ENCODE measurements at regions not wholly inside any gene's neighbourhood (a gene's known extent, or its start where the extent isn't known, plus 50 kb on each side); places are given as distances from the start of the nearest gene placed in this dataset.

DNA sequence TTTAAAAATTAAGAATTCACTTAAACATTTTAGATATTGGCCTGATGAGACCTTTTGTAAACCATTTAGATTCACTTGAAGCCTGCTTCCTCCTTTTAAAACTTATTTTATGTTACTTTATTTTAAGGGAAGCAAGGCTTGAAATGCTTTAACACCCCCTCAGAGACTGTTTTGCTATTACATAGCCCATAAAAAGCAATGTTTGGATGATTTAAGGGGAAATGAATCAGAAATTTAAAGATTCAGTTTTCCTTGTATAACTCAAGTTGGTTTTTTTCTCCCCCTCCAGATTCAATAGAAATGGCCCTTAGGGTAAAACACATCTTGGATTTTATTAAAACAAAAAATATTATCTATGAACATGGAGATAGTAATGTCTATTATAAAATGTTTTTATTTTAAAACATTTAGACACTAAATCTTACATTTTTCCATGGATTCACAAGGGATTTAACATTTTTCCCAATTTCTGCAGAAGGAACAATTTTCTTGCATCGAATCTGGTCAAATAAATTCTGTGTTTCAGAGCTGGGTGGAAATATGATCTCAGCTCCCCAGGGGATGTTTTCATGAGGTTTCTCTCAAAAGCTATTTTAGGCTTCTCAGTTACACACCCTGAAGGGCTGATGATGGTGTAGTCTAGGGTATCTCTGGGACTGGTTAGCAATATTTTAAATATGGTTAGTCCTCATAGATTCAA, 69.3 kb upstream of the WARS2 start:
- TF ChIP-seq TAF1 (IDR thresholded peaks at IDR 0.05; ENCODE audit: low read depth): no peak

DNA sequence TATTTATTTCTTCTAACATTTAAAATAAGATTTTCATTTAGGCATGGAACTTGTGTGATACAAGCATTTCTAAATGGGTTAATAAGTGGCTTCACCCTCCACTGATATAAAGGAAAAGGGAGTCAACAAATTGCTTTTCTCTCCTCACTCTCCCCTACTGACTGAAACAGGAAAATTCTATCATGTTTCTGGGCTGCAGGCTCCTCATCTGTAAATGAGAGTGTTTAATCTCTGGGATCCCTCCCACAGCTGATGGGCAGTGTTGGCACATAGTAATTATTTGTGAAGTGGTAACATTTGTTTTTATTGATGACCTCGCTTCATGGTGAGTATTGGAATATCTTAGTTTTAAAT, 69.8 kb upstream of the WARS2 start:
- TF ChIP-seq NFIC (IDR thresholded peaks at IDR 0.05) (no peak), MAX (IDR thresholded peaks at IDR 0.05) (no peak), REST (IDR thresholded peaks at IDR 0.05; ENCODE audit: low read depth) (no peak)

DNA sequence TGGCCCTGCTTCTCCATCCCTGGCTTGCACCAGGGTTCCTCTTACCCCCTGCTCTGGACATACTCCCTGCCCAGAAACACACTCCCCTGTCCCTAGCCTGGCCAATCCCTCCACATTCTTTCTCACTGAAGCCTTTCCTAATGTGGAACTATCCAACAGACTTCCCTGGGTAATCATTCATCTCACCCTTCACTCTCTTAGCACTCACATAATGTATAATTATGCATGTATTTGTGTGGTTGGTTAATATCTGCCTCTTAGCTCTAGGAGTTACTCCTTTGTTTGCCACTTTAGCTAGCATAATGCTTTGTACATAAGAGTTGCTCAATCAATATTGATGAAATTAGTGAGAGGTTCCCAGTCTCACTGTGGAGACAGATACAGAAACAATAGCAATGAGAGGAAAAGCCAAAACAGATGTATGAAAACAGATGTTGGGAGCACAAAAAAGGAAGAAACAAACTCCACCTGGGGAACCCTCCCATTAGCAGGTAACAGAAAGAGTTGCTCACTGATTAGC, 76.9 kb upstream of the WARS2 start:
- no peak for TF ChIP-seq EGR1 (IDR thresholded peaks at IDR 0.05)
- TF ChIP-seq ZBTB7A (IDR thresholded peaks at IDR 0.05; ENCODE audit: low read depth): no peak
- TF ChIP-seq YY1 (IDR thresholded peaks at IDR 0.05; ENCODE audit: low read depth): no peak
- TF ChIP-seq REST (IDR thresholded peaks at IDR 0.05; ENCODE audit: low read depth): no peak
- TF ChIP-seq, protein P1, sequence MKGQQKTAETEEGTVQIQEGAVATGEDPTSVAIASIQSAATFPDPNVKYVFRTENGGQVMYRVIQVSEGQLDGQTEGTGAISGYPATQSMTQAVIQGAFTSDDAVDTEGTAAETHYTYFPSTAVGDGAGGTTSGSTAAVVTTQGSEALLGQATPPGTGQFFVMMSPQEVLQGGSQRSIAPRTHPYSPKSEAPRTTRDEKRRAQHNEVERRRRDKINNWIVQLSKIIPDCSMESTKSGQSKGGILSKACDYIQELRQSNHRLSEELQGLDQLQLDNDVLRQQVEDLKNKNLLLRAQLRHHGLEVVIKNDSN (IDR thresholded peaks at IDR 0.05): no peak
- TF ChIP-seq TEAD4 (IDR thresholded peaks at IDR 0.05): no peak
- TF ChIP-seq CEBPB (IDR thresholded peaks at IDR 0.05): no peak
- no peak for TF ChIP-seq MAX (IDR thresholded peaks at IDR 0.05)
- TF ChIP-seq NFIC (IDR thresholded peaks at IDR 0.05): no peak
- TF ChIP-seq RAD21 (IDR thresholded peaks at IDR 0.05; ENCODE audit: low read depth): no peak
- TF ChIP-seq TAF1 (IDR thresholded peaks at IDR 0.05; ENCODE audit: low read depth): no peak
- TF ChIP-seq FOXM1 (IDR thresholded peaks at IDR 0.05; ENCODE audit: borderline replicate concordance, low read depth): no peak
- TF ChIP-seq TCF12 (IDR thresholded peaks at IDR 0.05; ENCODE audit: low read depth): no peak
- TF ChIP-seq EP300 (IDR thresholded peaks at IDR 0.05; ENCODE audit: borderline replicate concordance): no peak
- TF ChIP-seq CREB1 (IDR thresholded peaks at IDR 0.05; ENCODE audit: low read depth): no peak

DNA sequence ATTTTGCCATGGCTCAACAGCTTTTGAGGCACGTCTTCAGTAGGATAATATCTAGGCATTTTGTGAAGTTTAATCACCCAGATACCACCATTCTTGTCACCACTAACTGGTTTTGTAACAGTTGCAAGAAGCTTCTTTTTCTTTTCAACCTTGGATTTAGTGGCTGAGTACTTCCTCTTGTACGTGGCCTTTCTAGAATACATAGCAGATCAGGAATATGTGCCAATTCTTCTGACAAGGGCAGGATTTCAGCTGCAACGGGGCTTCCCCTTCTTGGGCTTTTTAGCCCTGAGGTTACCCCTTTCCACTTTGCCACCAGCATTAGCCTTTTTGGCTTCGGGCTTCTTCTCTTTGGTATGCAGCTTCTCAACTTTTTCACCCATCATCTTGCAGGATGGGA, 79.3 kb upstream of the WARS2 start:
- no peak for TF ChIP-seq CEBPB (IDR thresholded peaks at IDR 0.05)
- no peak for TF ChIP-seq RAD21 (IDR thresholded peaks at IDR 0.05; ENCODE audit: low read depth)
- TF ChIP-seq TCF12 (IDR thresholded peaks at IDR 0.05; ENCODE audit: low read depth): no peak
- no peak for TF ChIP-seq REST (IDR thresholded peaks at IDR 0.05; ENCODE audit: low read depth)
- no peak for TF ChIP-seq MAX (IDR thresholded peaks at IDR 0.05)
- no peak for TF ChIP-seq ZBTB7A (IDR thresholded peaks at IDR 0.05; ENCODE audit: low read depth)
- TF ChIP-seq TAF1 (IDR thresholded peaks at IDR 0.05; ENCODE audit: low read depth): no peak
- TF ChIP-seq NFIC (IDR thresholded peaks at IDR 0.05): no peak
- TF ChIP-seq, protein P1 (IDR thresholded peaks at IDR 0.05): no peak
- no peak for TF ChIP-seq CREB1 (IDR thresholded peaks at IDR 0.05; ENCODE audit: low read depth)
- TF ChIP-seq EP300 (IDR thresholded peaks at IDR 0.05; ENCODE audit: borderline replicate concordance): no peak
- TF ChIP-seq FOXM1 (IDR thresholded peaks at IDR 0.05; ENCODE audit: borderline replicate concordance, low read depth): no peak
- TF ChIP-seq TEAD4 (IDR thresholded peaks at IDR 0.05): no peak
- no peak for TF ChIP-seq EGR1 (IDR thresholded peaks at IDR 0.05)
- no peak for TF ChIP-seq YY1 (IDR thresholded peaks at IDR 0.05; ENCODE audit: low read depth)

Measured in Ishikawa (cell line).